Left renal pelvis (tissue), 4 donors: ENCODE measurements at regions not wholly inside any gene's neighbourhood (a gene's known extent, or its start where the extent isn't known, plus 50 kb on each side); places are given as distances from the start of the nearest gene placed in this dataset.
"Not testable (repeated sequence)": the region's sequence is repeated elsewhere in the genome, so short reads cannot be mapped to it uniquely, and the experiment has no call there.

Experiments
- DNase-seq, 4 donors: peaks; one replicate each; pipeline ENCODE4 v3.0.0-alpha.2; 2013; ENCODE audit warnings: low read depth in 4 of 4, low spot score in 3 of 4

GRCh38 chr4:91989914-91990313 is 313.9 kb upstream of the GRID2 start:
- DNase-seq = no peak

DNA sequence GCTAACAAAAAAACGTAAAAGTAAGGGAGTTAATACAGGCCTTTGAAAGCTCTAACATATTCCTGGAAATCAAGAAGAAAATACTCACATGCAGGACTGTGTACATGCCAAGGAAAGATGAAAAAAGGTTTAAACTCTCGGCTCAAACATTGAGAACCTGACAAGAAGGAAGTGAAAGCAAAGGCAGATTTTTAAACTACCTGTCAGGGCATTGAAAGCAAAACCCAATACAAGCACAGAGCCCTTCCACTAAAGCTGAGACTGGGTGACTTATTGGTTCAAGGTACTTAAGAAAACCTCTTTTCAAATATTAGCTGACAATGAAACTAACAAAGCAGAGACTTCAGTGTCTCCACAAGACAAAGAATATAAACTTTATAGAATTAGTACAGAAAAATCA is 313.0 kb upstream of the GRID2 start:
- DNase-seq = no peak

DNA sequence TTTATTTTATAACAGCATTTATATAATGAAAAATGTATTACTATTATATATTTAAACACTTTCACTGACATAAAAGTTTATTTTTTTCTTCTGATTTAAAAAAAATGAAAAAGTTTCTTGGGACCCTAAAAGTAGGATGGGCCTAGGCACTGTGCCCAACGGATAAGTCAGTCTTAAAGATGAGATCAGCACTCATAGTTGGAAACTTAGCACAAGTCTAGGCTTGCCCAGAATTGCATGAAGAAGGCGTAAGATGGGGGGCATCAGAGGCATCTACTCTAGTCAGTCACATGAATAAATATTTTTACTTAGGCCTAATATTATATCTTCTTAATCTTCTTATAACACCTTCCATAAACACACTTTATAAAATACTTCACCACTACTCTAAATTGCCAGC is 306.7 kb upstream of the GRID2 start:
- no peak for DNase-seq

DNA sequence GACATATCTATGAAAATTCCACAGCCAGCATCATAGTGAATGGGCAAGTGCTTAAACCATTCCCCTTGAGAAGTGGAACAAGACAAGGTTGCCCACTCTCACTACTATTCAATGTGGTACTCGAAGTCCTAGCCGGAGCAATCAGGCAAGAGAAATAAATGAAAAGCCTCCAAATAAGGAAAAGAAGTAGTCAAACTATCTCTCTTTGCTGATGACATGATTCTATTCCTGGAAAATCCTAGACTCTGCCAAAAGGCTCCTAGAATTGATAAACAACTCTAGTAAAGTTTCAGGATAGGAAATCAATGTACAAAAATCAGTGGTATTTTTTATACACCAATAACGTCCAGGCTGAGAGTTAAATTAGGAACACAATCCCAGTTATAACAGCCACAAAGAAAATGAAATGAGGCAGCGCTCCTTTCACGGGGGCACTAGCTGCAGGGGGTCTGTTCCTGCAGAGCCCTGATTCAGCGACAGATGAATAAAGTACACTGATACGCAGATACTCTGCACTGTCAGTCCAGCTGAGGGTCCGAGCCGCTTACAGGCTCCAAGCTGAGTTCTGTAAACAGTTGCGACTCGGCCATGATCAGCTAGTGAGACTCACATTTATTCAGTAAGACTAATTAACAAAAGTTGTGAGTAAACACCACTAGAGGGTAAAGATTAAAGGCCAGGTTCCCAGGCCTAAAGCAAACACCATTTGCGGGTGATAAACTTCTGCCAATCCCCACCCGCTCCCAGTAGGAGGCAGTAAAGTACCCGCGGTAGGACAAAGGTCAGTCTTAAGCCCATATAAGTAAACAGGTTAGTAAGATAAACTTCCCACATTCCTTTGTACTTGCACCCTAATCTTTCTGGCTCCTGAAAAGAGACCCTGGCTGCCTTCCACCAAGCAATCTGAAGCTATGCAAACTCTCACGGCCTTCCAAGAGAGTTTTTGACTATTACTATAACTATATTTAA is 290.6 kb upstream of the GRID2 start:
- no peak for DNase-seq

- no peak for DNase-seq
Measured at GRCh38 chr4:92014067-92014466, 289.7 kb upstream of the GRID2 start.

GRCh38 chr4:92021203-92021602 is 282.6 kb upstream of the GRID2 start:
- DNase-seq = no peak

- DNase-seq = no peak
Measured at GRCh38 chr4:92021788-92022187, 282.0 kb upstream of the GRID2 start.

GRCh38 chr4:92028830-92029229 is 274.9 kb upstream of the GRID2 start:
- not testable (repeated sequence) for DNase-seq

DNA sequence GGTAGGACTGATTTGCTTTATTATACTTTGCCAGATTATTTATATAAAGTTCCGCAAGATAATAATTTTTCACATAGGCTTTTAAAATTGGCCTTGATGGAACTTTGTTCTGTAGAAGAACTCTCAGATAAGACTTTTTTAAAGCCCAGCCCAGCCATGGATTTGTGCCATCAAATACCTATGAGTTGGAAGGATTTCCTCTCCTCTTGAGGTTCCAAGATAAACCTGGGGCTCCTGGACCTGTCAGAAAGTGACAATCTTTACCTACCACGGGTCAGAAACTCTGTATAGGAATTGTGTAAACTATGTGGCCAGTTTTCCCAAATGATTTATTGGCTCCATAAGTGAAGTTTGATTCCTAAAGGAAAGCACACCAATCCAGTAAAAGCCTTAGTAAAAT is 271.9 kb upstream of the GRID2 start:
- no peak for DNase-seq

DNA sequence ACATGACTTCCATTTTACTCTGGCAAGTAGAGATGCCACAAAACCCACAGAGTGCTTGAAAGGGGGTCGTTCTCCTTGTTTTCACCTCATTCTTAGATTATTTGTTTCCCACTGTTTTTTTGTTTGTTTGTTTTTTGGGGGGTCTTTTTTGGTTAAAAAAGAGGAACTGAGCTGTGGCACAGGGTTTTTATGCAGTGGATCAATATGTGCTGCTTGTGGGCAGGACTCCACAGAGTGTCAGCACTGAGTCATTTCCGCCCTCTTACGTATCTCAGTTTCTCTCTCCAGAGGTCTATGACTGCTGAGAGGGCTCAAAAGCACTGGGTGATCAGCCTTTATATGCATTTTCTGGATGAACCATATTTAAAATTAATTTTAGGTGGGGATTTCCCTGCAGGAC is 268.1 kb upstream of the GRID2 start:
- no peak for DNase-seq

- no peak for DNase-seq
Measured at GRCh38 chr4:92045718-92046117, 258.0 kb upstream of the GRID2 start.

DNA sequence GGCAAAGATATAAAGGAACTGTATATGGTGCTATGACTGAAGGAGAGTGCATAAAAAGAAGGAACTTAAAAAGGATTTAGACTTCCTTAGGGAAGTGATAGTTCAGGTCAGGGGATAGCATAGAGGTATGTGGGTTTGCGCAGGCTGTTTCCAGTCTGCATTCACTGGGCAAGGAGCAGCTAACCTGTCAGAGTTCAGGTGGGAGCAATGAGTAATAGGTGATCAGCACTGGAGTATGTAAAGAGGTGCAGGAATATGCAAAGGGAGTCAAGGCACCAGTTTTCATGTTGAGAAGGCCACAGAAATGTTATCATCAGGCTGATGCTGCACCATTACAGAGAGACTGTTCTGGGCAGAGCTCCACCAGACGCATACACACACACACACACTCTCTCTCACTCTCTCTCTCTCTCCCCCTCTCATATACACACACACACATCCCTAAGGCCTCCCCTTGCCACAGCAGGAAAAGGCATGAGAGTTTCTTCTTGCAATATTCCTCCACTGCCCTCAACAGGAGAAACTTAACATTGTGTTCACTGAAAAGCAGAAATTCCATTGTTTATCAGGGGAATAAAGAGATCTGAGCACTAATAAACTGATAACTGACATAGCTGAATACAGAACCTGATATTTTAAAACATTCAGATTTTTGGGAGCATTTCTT is 256.4 kb upstream of the GRID2 start:
- no peak for DNase-seq

- no peak for DNase-seq
Measured at GRCh38 chr4:92050875-92051274, 252.9 kb upstream of the GRID2 start.

DNA sequence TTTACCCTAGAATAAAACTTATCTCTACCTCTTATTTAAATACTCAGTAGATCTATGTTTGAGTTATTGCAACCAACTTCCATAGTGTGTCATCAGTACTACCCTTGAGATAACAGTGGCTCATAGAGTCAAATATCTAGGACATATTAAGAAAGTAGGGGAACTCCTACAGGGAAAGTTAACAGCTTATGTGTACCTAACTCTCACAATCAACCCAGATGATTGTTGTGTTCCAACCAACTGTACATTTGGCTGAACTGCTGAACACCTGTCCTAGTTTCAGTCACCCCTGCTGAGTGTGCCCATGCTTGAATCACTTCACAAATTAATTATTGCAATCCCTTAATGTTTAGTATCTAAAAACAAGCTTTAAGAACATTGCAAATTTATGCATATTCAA is 244.2 kb upstream of the GRID2 start:
- DNase-seq = no peak

DNA sequence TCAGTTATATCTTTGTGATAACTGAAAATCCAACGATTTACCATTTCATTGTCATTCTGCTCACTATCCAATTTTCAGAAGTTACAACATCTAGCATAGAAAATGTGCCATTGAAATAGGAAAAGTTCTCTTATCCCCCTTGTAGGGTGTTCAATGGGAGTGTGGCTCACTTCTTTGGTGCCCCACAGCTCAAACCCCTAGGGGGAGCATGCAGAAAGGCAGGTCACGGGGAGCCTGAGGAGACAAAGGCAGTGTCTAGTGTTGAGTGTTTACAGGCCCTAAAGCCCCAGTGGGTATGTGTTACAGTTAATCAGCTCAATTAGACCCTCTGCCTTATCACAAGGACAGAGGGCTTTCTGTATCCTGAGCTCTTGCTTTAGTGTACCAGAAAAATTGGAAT is 243.4 kb upstream of the GRID2 start:
- DNase-seq = no peak

DNA sequence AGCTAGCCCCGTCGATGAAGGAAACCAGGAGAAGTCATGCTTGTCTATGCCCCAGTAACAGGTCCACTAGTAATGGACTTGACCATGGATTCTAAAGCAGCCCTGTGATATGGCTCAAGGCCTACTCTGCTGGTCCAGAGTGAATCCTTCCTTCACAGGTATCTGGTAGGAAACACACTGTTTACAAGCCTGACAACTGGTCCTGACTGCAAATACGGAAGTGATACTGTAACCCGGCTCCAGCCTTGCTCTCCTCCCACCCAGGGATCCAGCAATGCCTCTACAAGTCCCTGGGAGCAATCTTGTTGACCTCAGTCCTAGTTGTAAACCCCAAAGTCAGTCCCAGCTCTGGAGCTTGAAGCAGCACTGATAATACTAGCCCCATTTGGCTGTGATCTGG is 239.2 kb upstream of the GRID2 start:
- no peak for DNase-seq

DNA sequence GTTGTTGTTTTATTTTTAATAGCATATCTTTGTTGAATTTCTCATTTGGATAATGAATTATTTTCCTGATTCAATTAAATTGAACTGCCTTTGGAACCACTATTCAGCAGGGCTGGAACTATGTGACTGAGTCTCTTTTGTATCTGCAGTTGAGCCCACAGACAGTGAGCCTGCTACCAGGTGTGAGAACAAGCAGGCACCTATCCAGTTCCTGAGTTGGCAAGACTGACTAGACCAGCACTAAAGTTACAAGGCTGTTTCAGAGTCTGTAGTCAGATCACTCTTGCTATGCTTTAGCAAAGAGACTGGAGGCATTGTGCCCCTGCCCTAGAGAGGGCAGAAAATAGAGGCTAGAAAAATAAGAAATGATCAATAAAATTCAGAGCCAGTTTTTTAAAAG is 237.3 kb upstream of the GRID2 start:
- DNase-seq = no peak

DNA sequence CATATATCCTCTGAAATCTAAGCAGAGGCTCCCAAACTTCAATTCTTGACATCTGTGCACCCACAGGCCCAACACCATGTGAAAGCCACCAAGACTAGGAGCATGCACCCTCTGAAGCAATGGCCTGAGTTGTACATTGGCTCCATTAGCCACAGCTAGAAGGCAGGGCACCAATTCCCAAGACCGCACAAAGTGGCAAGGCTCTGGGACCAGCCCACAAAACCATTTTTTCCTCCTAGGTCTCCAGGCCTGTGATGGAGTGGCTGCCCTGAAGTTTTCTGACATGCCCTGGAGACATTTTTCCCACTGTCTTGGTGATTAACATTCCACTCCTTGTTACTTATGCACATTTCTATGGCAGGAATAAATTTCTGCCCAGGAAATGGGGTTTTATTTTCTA is 232.2 kb upstream of the GRID2 start:
- DNase-seq = no peak

DNA sequence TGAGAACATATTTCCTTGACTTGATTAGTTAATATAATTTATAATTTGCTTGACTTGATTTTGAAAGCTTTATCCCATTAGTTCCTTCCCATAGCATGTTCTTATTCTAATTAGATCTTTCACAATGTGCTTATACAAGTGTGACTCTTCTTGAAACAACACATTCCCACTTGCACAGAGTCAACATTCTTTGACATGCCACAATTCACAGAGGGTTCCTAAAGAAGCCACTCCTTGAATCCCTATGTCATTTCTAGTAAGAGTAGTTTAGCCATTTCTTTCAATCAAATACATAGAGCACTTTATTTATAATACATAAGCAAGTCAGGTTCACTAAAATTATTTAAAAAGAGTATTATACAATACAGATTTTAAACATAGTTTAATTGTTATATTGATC is 228.9 kb upstream of the GRID2 start:
- no peak for DNase-seq

GRCh38 chr4:92090887-92091286 is 212.9 kb upstream of the GRID2 start:
- DNase-seq = no peak

DNA sequence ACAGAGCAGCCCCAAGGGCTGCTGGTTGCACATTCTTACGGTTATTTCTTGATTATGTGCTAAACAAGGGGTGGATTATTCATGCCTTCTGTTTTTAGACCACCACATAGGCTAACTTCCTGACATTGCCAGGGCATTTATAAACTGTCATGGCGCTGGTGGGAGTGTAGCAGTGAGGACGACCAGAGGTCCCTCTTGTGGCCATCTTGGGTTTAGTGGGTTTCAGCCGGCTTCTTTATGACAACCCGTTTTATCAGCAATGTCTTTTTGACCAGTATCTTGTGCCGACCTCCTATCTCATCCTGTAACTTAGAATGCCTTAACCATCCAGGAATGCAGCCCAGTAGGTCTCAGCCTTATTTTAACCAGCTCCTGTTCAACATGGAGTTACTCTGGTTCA is 212.4 kb upstream of the GRID2 start:
- DNase-seq = no peak

DNA sequence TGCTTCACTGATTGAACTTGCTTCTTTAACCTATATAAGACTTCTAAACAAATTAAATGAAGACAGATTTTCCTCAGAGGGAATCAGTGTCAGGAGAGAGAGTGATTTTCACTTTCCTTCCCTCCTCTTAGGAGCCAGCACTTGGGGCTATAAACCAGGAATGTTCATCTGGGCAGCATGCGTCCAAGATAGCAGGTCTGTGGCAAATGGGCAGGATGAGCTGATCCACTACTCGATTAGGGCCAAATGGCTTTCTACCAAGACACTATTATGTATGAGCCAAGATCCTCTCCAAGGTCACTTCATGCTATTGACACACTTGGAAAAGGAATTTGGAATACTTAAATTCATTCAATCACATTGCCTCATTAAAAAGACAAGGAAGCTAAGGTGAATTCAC is 203.9 kb upstream of the GRID2 start:
- DNase-seq = no peak
